Activated CD4-positive, alpha-beta T cell treated with anti-CD3 and anti-CD28 coated beads for 4 hours (primary cell): ENCODE measurements at regions not wholly inside any gene's neighbourhood (a gene's known extent, or its start where the extent isn't known, plus 50 kb on each side); places are given as distances from the start of the nearest gene placed in this dataset.
"Not testable (repeated sequence)": the region's sequence is repeated elsewhere in the genome, so short reads cannot be mapped to it uniquely, and the experiment has no call there.

Experiments
- DNase-seq, 2 donors: peaks; one replicate each; pipeline ENCODE4 v3.0.0-alpha.2; 2020

DNA sequence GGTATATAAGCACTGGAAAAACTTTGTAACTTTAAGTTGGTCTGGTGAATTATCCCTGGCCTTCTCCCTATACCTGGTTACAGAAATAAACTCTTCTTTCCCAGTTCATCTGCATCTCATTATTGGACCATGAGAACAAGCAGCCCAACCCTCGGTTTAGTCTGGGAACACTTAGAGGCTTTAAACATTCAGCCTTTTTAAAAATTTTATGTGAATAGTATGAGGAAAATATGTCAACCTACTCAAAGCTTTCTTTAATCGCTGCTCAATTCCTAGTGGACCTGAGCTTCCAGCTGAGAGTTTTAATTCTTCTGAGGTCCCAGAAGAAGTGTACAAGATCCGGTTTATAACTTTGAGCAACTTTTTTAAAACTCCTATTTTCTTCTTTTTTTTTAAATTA, 358.6 kb upstream of the NOCT start:
- no peak for DNase-seq

DNA sequence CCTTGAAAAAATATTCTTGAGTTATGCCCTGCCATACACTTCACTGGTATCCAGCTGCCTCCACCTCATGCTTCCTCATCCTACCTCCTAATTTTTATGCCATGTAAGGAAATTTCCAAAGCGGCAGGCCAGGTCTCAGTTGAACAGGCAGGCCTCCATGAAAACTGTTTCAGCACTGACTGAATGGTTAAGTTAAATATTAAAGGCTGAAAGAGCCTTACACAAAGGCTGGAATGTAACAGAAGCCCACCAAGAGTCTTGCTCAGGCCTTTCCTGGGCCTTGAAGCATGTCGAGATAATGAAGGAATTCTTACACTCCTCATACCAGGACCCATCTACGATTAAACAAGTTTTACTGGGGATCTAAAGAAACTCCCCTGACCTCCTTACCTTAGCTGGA, 359.6 kb upstream of the NOCT start:
- DNase-seq: no peak

DNA sequence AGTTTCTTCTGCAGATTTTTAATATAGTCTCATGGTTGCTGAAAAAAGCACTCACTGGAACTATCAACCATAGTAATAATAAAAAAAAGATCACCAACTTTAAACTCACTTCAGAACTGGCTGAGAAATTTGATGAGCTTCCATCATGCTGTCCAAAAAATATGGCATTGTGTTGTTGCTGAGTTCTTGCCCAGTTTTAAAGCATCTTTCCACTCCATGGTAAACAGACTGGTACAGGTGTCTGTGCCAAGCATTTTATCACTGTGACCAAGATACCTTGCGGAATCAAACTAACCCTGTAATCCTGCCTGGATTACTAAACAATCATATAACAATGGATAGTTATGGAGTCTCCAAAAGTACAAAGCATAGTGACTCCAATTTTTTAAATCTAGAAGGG, 360.3 kb upstream of the NOCT start:
- no peak for DNase-seq

DNA sequence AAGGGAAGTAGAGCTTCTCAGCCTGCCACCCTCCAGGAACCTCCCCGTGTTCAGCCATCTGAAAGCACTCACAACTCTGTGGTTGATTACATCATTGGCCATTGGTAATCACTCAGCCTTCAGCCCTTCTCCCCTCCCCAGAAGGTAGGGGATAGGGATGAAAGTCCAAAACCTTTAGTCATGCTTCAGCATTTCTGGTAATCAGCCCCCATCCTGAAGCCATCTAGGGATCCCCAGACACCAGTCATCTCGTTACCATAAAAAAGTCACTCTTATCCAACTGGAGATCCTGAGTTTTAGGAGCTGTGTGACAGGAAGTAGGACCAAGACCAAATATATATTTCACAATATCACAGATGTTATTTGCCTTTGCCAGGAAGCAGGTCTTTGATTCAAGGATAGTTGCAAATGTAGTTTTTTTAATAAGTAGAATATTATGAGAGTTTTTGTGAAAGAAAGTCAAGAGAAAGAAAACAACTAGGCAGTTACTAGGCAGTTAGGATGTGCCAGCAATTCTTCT, 364.6 kb upstream of the NOCT start:
- DNase-seq: no peak

DNA sequence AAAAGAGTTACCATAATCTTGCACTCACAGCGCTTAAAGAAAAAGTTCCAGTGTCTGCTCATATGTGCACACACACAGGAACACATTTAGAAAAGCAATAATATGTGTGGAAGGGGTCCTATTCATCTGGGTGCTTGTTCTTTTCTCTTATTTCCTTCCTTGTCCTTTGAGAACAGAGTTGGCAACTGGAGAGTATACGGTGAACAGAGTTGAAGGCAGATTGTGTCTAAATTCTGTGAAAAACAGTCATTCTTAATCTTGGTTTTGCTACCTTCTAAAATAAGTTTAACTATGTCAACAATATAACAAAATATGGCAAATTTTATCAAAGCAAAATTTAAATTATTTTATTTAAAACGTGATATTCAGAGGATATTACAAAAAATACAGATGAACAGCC, 365.1 kb upstream of the NOCT start:
- no peak for DNase-seq

DNA sequence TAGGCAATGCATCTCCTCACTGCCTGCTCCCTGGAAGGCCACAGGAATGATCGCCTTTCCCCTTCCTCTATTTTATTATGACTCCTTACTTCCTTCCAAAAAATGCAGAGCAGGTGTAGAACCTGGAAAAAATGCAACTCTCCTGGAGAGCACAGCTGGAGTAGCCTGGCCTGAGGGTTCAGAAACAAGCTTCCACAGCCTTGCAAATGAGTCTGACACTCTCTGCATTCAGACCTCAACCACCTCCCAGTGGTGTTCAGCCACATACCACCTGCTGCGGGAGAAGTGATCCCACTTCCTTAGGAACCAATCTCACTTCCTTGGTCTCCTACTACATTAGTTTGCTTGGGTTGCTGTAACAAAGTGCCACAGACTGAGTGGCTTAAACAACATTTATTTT, 368.1 kb upstream of the NOCT start:
- DNase-seq: no peak

DNA sequence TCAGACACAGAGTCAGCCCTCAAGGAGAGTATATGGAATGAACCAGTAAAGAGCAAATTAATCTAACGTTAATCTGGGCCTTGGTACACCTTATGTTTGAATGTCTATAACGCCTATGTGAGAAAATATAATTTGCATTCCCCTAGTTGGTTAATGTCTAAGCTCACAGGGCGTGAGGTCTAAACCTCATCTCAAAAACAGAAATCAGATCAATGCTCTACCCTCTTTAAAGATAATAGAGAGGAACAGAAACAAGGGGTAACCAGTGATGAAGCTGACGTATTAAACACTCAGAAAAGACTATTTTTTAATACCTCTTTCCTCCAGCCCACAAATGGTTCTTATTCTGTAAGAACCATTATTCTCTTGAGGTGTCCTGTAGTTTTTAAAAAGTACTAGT, 369.2 kb upstream of the NOCT start:
- no peak for DNase-seq

DNA sequence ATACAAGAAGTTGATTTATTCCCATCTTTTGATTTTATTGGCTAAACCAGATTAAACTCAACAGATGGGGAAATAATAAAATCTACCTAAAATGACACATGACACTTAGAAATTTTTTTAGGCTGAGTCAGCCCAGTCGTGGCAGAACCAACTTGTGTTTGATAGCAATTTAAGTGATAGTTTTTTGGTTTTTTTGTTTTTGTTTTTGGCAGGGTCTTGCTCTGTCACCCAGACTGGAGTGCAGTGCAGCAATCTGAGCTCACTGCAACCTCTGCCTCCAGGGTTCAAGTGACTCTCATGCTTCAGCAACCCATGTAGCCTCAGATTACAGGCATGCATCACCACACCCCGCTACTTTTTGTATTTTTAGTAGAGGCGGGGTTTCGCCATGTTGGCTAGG, 370.3 kb upstream of the NOCT start:
- no peak for DNase-seq

DNA sequence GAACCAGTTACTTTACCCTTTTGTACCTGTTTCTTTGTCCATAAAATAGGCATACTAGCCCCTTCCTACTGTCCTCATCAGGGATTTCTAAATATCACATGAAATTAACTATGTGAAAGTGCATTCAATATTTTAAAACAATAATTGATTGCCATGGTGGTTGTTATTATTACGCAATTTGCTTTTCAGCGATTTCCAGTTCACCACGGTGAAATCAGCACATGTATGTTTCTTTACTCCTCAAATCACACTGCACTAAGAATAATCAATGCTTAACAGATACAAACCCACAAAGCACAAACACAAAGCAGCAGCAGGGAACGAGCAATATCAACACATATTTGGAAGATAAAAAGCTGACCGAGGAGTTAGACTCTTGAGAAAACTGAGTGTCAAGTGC, 371.3 kb upstream of the NOCT start:
- no peak for DNase-seq

DNA sequence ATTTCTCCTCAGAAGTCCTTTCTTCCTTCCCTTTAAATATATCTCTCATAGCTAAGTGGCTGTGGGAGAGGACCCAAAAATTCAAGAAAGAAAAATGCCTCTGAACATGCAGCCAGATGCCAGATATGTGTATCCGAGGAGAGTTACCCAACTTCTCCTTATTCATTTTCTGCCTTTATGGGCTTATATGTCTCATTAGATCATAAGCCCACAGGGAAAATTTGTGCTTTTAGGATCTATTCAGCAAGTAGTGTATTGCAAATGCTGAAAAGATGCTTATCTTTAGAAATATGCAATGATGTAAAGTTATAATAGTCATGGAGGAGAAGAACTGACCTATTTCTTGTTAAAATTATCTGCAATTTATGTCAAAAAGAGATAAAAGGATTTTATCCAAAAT, 371.8 kb upstream of the NOCT start:
- DNase-seq: no peak

DNA sequence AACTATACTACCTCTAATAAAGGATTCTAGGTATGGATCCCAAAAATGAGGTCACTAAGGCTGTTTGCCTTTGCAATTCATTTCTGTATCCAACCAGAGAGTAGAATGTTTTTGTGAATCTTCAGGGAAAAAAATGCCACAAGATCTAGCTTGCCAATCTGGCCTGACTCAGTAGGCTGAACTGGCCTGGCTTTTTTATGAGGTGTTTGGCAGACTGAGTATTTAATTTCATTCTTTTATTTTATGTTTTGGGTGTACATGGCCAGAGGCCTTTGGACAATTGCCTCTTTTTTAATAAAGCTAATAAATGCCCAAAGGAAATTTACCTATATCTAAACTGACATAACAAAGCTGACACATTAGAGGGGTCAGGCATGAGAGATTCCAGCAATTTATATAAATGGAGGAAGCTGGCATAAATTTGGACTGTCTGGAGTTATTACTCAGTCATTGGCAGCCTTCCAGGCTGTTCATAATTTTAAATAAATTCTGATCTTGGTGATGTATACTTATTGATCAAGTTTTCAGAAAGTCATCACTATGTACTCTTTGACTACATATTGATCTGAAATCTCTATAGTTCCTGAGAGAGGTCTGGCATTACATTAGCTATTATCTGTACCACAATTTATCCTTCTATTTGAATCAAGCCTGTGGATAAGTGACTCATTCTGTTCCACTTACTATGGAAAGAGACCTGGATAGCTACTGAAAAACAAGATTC, 376.4 kb upstream of the NOCT start:
- DNase-seq: no peak

DNA sequence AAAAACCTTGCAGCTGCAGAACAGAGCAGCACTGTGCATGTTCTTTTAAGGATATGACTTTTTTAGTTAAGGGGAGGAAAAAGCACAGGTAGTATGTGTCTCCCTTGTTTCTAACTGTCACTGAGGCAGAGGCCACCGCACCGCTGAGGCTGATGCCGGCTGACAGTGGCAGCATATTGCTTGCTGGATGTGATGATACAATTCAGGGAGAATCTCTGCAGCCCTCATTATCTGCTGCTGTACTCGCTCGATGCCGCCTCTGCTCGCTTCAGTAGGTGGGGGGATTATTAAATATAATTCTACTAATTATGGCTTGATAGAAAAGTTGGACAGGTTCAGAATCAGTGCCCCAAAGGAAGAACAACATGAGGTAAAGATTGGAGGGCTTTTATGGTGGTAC, 378.8 kb upstream of the NOCT start:
- DNase-seq: no peak

DNA sequence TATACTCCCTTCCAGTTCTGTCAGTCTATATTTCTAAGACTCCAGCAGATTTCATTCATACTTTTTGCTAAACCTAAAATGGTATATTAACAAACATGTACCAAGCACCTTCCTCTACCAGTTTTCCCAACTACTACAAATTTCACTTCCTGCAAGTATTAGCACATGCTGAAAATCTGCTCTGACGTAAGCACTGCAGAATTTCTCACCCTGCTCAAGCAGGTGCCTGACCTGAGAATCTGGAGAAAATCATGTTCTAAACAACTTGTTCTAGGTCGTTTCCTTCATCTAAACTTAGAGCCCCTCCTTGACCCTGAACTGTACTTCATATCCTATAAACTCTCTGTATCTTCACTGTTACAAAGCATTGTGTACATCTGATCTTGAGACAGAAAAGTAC, 380.7 kb upstream of the NOCT start:
- no peak for DNase-seq

DNA sequence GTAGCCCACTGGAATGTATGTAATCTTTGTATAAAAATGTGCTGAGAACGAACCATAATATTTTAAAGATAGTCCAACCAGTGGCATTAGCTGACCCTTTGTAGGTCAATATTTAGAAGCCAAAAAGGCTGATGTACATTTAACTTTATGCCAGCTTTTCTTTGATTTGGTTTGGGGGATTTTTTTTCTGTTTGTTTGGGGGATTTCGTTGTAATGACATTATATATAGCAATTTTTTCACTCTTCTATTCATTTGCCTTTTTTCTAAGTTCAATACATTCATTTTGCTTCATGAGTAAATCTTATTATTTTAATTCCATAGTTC, 382.0 kb upstream of the NOCT start:
- no peak for DNase-seq

DNA sequence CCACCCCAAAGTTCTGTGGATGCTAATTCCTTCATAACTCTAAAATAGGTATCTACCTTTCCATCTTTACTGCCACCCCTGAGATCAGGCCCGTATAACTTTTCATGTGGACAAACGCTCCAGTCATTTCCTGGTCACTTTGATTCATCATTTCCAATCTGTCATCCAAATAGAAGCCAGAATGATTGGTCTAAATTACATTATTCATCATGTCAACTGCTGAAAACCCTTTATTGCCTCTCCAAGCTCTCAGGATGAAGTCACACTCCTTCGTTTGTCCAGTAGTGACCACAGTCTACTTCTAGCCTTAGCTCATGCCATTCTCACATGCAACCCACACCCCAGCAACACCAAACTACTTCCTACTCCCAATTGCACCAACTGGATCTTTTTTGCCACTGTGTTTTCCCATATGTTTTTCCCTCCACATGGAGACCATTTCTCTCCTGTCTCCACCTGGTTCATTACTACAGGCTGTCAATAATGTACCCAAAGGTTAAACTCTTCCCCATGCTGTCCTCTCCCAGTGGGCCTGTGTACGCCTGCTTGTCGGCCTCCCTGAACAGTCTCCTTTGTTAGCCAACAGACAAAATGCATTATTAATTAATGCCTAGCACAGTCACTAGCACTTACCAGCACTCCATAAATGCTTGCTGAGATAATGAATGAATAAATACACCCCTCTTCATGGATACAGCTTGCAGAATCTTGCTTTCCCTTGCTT, 382.6 kb upstream of the NOCT start:
- no peak for DNase-seq

DNA sequence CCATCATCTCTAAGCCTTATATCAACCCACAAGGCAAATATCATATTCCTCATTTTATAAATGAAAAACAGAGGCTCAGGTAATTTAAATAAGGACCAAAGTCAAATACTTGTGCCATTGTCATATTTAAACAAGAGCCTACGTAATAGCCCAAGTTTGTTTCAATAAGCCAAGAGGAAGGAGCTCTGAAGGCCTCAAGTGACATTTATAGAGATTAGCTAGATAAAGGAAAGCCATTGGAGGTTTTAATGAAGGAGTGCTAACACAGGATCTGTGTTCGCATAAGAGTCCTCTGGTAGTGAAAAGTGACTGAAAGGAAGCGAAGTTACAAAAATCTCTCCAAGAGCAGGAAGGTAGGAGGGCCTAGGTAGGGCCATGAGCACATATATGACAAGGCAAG, 384.9 kb upstream of the NOCT start:
- no peak for DNase-seq

DNA sequence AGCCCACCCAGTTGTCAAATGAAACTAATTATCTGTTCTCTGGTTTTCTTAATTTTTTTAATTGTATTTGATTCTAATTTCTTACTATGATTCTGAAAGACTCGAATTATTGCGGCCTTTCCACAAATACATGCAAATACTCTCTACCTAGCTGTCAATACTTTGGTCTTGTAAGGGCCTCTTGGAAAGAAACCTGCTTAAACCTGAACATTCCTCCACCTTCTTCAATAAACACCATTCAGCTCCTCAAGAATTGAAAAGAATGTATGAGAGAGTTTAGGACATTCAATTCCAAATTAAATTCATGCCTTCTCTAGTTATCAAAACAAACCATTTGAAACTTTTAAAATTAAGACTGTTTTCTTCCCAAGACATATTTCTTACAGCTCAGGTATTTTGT, 385.9 kb upstream of the NOCT start:
- DNase-seq: no peak

DNA sequence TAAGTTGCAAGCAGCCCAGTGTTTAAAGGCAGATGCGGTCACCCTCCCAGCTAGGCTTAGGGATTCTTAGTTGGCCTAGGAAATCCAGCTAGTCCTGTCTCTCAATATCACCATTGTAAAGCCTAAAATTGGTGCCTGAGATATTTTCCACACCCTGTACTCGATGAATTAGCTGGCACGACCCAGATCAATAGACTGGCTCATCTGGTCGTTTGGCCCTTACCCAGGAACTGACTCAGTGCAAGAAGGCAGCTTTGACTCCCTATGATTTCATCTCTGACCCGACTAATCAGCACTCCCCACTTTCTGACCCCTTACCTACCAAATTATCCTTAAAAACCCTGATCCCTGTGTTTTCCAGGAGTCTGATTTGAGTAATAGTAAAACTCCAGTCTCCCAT, 384.9 kb upstream of the SLC7A11 start:
- no peak for DNase-seq

DNA sequence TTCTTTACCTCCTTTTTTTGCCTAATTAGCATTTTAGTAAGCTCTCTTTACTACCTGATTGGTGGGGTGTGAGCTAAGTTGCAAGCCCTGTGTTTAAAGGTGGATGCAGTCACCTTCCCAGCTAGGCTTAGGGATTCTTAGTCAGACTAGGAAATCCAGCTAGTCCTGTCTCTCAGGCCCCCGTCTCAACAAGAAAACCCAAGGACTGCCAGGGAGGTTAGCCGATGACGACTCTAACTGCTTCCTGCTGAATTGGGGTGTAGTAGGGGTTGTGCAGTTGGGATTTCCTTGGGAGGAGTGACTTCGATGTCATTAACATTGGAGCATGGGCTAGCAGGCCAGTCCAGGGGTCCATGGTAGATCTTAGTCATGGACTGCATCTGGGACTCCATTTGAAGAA, 380.2 kb upstream of the SLC7A11 start:
- DNase-seq: not testable (repeated sequence)

DNA sequence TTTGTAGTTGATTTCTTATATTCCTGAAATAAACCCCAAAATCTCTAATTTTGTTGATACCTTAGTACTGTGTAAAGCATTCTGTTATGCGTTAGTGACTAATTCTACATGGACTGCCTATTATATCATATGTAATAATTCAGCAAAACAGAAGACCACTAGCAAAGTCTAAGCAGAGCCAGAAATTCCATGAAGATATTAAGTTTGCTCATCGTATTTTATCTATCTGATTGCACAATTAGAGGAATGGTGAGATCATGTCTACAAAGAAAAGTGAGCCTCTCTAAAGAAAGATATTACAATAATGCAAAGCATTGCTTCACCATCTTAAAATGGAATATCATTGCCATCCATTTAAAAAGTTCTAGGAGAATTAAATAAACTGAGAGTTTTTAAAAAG, 374.6 kb upstream of the SLC7A11 start:
- no peak for DNase-seq

DNA sequence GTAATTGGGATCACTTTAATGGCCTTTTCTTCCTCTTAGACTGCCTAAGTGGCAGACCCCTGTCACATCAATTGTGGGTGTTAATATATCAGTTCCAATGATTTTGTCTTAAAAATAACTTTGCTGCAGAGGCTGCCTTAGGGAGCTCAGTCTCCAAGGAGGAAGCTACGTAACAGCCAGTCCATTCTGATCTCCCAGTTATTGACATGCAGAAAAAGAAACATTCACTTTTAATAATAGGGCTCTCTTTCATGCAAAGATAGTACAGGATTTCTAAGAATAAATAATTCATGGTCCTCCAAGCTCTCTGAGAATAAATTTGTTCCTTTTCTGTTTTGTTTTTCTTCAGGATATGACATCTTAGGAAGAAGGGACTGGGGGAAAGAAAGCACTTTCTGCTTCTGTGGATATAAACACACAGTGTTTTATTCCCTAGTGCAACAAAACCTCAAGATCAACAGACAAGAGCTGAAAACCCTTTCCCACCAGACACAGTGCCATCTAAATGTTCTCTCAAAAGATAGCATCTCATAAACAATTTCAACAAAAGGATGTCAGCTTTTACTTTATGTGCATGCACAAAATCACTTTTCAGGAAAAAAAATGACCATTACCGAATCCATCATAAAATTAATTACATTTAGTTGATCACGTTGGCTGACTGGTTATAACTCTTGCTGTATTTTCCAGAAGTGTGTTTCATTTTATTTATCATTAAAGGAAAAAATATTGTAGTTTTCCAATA, 372.4 kb upstream of the SLC7A11 start:
- no peak for DNase-seq

DNA sequence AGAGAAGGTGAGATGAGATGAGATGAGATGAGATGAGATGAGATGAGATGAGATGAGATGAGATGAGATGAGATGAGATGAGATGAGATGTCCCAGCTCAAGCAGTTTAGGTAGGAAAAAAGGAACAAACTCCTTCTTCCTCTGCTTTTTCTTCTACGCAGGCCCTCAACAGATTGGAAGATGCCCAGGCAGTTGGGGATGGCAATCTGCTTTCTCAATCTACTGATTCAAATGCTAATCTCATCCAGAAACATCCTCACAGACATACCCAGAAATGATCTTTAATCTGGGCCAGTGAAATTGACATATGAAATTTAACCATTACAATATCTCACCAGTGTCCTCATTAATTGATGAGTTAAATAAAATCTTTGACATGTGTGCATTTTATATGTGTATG, 370.3 kb upstream of the SLC7A11 start:
- DNase-seq: no peak

DNA sequence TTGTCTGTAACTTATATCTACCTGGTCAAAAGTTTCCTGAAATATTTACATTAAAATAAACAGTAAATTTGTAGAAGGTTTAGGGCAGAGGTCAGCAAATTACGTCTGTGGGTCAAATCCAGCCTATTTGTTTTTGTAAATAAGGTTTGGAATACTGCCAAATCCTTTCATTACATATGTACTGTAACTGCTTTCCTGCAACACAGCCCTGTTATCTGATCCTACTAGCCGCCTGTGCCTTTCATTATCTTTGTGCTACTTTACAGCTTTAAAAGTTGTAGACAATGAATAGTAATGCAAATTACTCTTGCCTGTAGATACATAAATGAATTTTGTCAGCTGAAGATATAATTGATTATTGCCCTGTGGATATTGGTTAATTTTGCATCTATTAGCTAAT, 369.6 kb upstream of the SLC7A11 start:
- DNase-seq: no peak

DNA sequence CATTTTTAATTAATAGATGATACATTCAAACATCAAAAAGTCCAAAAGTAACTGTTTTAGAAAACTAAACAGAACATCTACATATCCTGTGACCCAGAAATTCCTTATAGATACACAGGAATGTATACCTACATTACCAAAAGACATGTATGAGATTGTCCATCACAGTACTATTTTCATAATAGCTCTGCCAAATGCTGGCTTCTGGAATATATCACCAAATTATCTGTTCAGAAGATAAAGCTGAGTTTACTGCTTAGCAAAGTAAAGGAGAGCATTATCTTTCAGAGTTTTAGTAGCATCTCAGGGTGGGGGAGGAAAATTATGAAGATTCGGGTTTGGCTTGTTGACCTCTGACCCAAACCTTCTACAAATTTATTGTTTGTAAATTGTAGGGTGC, 368.9 kb upstream of the SLC7A11 start:
- no peak for DNase-seq
